Endothelial cell of umbilical vein (primary cell): ENCODE measurements at regions not wholly inside any gene's neighbourhood (a gene's known extent, or its start where the extent isn't known, plus 50 kb on each side); places are given as distances from the start of the nearest gene placed in this dataset.

Experiments
- BruUV-seq: library from RNA; stranded (reverse); fragments of 400-500 nt; replicated peaks from 2 replicates; lab custom pipeline; 2021; lab: Mats Ljungman, UMichigan
- CTCF ChIA-PET: fragments of 300-600, 350-600 bp; sonication (Branson Sonifier 250); formaldehyde crosslinking; loops from one replicate; lab custom pipeline; 2021; ENCODE audit warnings: antibody characterized with exemption, inconsistent platforms; lab: Charles Lee
- POLR2A ChIA-PET: fragments of 300-600, 350-600 bp; sonication (Branson Sonifier 250); formaldehyde crosslinking; loops from one replicate; lab custom pipeline; 2021; ENCODE audit warnings: antibody characterized with exemption, inconsistent platforms; lab: Charles Lee
- DNase-seq: peaks from one replicate; pipeline ENCODE4 v3.0.0-alpha.2; 2011; ENCODE audit warnings: low read depth, low spot score
- FAIRE-seq: peaks from 2 replicates; lab custom pipeline; 2011; peaks lifted over from hg19 to GRCh38; lab: Jason Lieb, UNC
- H2AFZ ChIP-seq: 2 replicates; pipeline ENCODE4 v1.6.0; 2012; ENCODE audit warnings: low read depth, low read length, control low read depth, inconsistent platforms
- H3K27ac ChIP-seq: 2 replicates; pipeline ENCODE4 v1.5.1; 2011; ENCODE audit warnings: low read depth, mild to moderate bottlenecking, control low read depth, low read length, moderate library complexity; ENCODE audit not compliant: insufficient read depth
- H3K27me3 ChIP-seq, 2 experiments: 2 replicates each; pipeline versions ENCODE4 v1.6.0 to v1.6.1; 2011; ENCODE audit warnings: low read length in 2 of 2, mixed read lengths in 1 of 2; ENCODE audit not compliant: control insufficient read depth in 2 of 2, insufficient read depth in 2 of 2
- H3K36me3 ChIP-seq, 2 experiments: 2 replicates in 1 of 2; 3 replicates in 1 of 2; pipeline ENCODE4 v1.5.1; 2011; ENCODE audit warnings: low read length in 2 of 2, mild to moderate bottlenecking in 1 of 2, moderate library complexity in 1 of 2; ENCODE audit not compliant: control insufficient read depth in 2 of 2, insufficient read depth in 2 of 2; ENCODE audit errors: extremely low read depth in 1 of 2
- H3K4me1 ChIP-seq: 3 replicates; pipeline ENCODE4 v1.5.1; 2011; ENCODE audit warnings: mild to moderate bottlenecking, low read length; ENCODE audit not compliant: control insufficient read depth, insufficient read depth; ENCODE audit errors: extremely low read depth
- H3K4me2 ChIP-seq: 2 replicates; pipeline ENCODE4 v1.6.1; 2011; ENCODE audit warnings: low read length, control low read depth, mixed read lengths; ENCODE audit not compliant: insufficient read depth
- H3K4me3 ChIP-seq, 3 experiments: fragments of 200-600 bp in 1 of 3; sonication (generic), shearing (Covaris generic) in 1 of 3; replicated peaks in 1 of 3; 2 replicates each; pipeline ENCODE4 v1.5.1; 2011 to 2016; ENCODE audit warnings: control low read depth in 3 of 3, low read length in 3 of 3, mild to moderate bottlenecking in 2 of 3, inconsistent platforms in 1 of 3, low read depth in 1 of 3, moderate library complexity in 1 of 3; ENCODE audit not compliant: insufficient read depth in 1 of 3
- H3K79me2 ChIP-seq: 2 replicates; pipeline ENCODE4 v1.6.0; 2012; ENCODE audit warnings: low read length, inconsistent platforms; ENCODE audit not compliant: control insufficient read depth, insufficient read depth
- H3K9ac ChIP-seq: replicated peaks from 2 replicates; pipeline ENCODE3; 2011; ENCODE audit warnings: low read length, control low read depth; ENCODE audit not compliant: insufficient read depth; ENCODE audit errors: extremely low read depth
- H3K9me1 ChIP-seq: replicated peaks from 3 replicates; pipeline ENCODE4 v1.6.0; 2011; ENCODE audit warnings: mild to moderate bottlenecking, low read length; ENCODE audit not compliant: control insufficient read depth, insufficient read depth; ENCODE audit errors: extremely low read depth
- H3K9me3 ChIP-seq: replicated peaks from 2 replicates; pipeline ENCODE4 v1.5.1; 2012; ENCODE audit warnings: low read length, inconsistent platforms; ENCODE audit not compliant: control insufficient read depth, insufficient read depth
- H4K20me1 ChIP-seq: replicated peaks from 2 replicates; pipeline ENCODE3; 2011; ENCODE audit warnings: mild to moderate bottlenecking, low read length; ENCODE audit not compliant: control insufficient read depth, insufficient read depth; ENCODE audit errors: extremely low read depth
- CTCF ChIP-seq, 2 donors: IDR thresholded peaks; 1 replicate in 1 of 2; 2 replicates in 1 of 2; pipeline ENCODE4 v1.5.1; 2011; ENCODE audit warnings: low read length in 2 of 2, mild to moderate bottlenecking in 2 of 2, moderate library complexity in 2 of 2, control low read depth in 1 of 2, inconsistent platforms in 1 of 2, low read depth in 1 of 2; ENCODE audit not compliant: insufficient read depth in 1 of 2; ENCODE audit errors: extremely low read depth in 1 of 2
- EZH2 ChIP-seq: IDR thresholded peaks from 2 replicates; pipeline ENCODE4 v1.6.1; 2012; ENCODE audit warnings: borderline replicate concordance, low read depth, mild to moderate bottlenecking, moderate library complexity, low read length, inconsistent platforms; ENCODE audit not compliant: severe bottlenecking
- FOS ChIP-seq: IDR thresholded peaks from 2 replicates; pipeline ENCODE4 v1.6.1; 2011; ENCODE audit warnings: mild to moderate bottlenecking, low read length, moderate library complexity, borderline replicate concordance; ENCODE audit not compliant: insufficient read depth
- GATA2 ChIP-seq: IDR thresholded peaks from 2 replicates; pipeline ENCODE4 v1.7.0; 2011; ENCODE audit warnings: low read depth, mild to moderate bottlenecking, moderate library complexity, mixed read lengths, low read length; ENCODE audit not compliant: insufficient read length, insufficient read depth
- JUN ChIP-seq: IDR thresholded peaks from 2 replicates; pipeline ENCODE4 v1.6.1; 2011; ENCODE audit warnings: borderline replicate concordance, low read depth; ENCODE audit not compliant: insufficient read length, insufficient read depth
- MAX ChIP-seq: IDR thresholded peaks from 2 replicates; pipeline ENCODE4 v1.6.1; 2011; ENCODE audit not compliant: insufficient read depth, insufficient read length
- MYC ChIP-seq: IDR thresholded peaks from one replicate; pipeline ENCODE4 v1.6.1; 2011; ENCODE audit warnings: mild to moderate bottlenecking, low read depth, low read length
- POLR2A ChIP-seq: IDR thresholded peaks from 2 replicates; pipeline ENCODE4 v1.6.1; 2012; ENCODE audit warnings: low read depth, mild to moderate bottlenecking, control low read depth, low read length
- POLR2AphosphoS5 ChIP-seq: IDR thresholded peaks from 2 replicates; pipeline ENCODE4 v1.6.1; 2012; ENCODE audit warnings: low read depth, mild to moderate bottlenecking, control low read depth, low read length, moderate library complexity; ENCODE audit not compliant: insufficient read depth
- dilution Hi-C: fragments of 300-500 bp; cut with MboI; formaldehyde crosslinking; loops from one replicate; pipeline ENCODE4 v1.15.0; 2019; ENCODE audit warnings: low sequenced_read_pairs; ENCODE audit not compliant: extremely low pct_ligation_motif_present
- intact Hi-C: fragments of 100-400 bp; cut with micrococcal nuclease; formaldehyde crosslinking; loops from one replicate; pipeline ENCODE4 v1.10.0; 2022

DNA sequence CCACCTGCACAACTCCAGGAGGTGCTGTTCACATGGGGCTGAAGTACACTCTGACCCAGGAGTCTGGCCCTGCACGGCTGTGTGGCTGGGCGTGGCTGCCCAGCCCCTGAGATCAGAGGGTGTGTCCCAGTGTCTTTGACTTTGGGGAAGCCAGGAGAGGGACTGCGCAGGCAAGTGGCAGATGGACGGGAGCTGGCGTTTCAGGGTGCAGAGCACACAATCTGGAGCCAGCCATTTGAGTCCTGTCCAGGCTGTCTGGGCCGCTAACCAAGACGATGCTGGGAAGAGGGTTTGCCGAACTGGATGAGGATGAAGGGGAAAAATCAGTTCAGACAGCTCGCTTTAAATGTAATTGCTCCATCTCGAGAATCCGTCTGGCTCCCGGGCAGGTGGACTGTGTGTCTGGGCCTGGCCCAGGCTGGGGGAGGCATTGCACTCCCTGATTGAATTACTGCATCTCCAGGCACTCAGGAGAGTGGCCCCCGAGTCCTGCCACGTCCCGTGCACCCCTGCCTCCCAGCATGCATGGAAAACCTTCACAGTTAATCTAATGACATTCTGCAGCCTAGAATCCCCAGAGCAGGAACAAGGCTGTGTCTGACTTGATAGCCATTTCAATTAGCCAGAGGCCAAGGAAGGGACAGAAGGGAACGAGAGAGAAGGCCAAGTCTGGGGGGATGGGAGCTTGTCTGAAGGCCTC lies 120.8 kb upstream of the NANOS1 start:
- dilution Hi-C loops = no loop called here
- Histone ChIP-seq H3K4me3 (no peak overlapping the region), H3K79me2 (no peaks in the 10 kb centered on the region), H2AFZ (no peak overlapping the region), H3K4me2 (no peak overlapping the region), H3K27ac (no peak overlapping the region), H3K9me1 (no peaks in the 10 kb centered on the region), H3K36me3 (no peaks in the 10 kb centered on the region), H3K4me1 (peaks cover 3% of the 10 kb centered on the region), H3K27me3 (peaks cover 0 to 4% of the 10 kb centered on the region in 2 experiments), H3K9me3 (no peaks in the 10 kb centered on the region), H4K20me1 (no peaks in the 10 kb centered on the region), H3K9ac (no peak overlapping the region)
- no TSS peak for BruUV-seq
- ChIA-PET POLR2A (no interaction called here), CTCF (no interaction called here)
- intact Hi-C loops = no loop called here
- DNase-seq (no peak), FAIRE-seq (no peak)
- no peak for TF ChIP-seq FOS
- no peak for TF ChIP-seq MYC
- TF ChIP-seq CTCF (IDR thresholded peaks at IDR 0.05; ENCODE audit: extremely low read depth in 1 of 2, insufficient read depth in 1 of 2, low read depth in 1 of 2, low read length in 2 of 2) = no peak
- TF ChIP-seq POLR2A = no peak
- TF ChIP-seq EZH2 = no peak
- TF ChIP-seq POLR2AphosphoS5 = no peak
- no peak for TF ChIP-seq MAX
- no peak for TF ChIP-seq JUN
- no peak for TF ChIP-seq GATA2
